Fibroblast of lung (primary cell): ENCODE measurements at regions not wholly inside any gene's neighbourhood (a gene's known extent, or its start where the extent isn't known, plus 50 kb on each side); places are given as distances from the start of the nearest gene placed in this dataset.

ENCODE experiments used
- EZH2 ChIP-seq: IDR thresholded peaks from 2 replicates; pipeline ENCODE4 v1.5.1; 2012; ENCODE audit warnings: low read length, control low read depth, mild to moderate bottlenecking; ENCODE audit errors: missing control alignments
- TF ChIP-seq, protein P1 (sequence below), 2 donors: IDR thresholded peaks in 1 of 2; conservative IDR thresholded peaks in 1 of 2; 1 replicate in 1 of 2; 2 replicates in 1 of 2; pipeline ENCODE4 v1.5.1; 2011 to 2012; ENCODE audit warnings: low read length in 2 of 2, control low read depth in 1 of 2, inconsistent platforms in 1 of 2, low read depth in 1 of 2, mild to moderate bottlenecking in 1 of 2

GRCh38 chr14:22163051-22163450 lies 426.0 kb downstream of the DAD1 start:
- TF ChIP-seq, protein P1, sequence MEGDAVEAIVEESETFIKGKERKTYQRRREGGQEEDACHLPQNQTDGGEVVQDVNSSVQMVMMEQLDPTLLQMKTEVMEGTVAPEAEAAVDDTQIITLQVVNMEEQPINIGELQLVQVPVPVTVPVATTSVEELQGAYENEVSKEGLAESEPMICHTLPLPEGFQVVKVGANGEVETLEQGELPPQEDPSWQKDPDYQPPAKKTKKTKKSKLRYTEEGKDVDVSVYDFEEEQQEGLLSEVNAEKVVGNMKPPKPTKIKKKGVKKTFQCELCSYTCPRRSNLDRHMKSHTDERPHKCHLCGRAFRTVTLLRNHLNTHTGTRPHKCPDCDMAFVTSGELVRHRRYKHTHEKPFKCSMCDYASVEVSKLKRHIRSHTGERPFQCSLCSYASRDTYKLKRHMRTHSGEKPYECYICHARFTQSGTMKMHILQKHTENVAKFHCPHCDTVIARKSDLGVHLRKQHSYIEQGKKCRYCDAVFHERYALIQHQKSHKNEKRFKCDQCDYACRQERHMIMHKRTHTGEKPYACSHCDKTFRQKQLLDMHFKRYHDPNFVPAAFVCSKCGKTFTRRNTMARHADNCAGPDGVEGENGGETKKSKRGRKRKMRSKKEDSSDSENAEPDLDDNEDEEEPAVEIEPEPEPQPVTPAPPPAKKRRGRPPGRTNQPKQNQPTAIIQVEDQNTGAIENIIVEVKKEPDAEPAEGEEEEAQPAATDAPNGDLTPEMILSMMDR (conservative IDR thresholded peaks at IDR 0.05 in 1 of 2, IDR thresholded peaks at IDR 0.05 in 1 of 2; ENCODE audit: low read depth in 1 of 2, low read length in 2 of 2), result peak in 1 of 2 donors; percentile 26
- TF ChIP-seq EZH2, result no peak
